H1 (cell line): ENCODE measurements at regions not wholly inside any gene's neighbourhood (a gene's known extent, or its start where the extent isn't known, plus 50 kb on each side); places are given as distances from the start of the nearest gene placed in this dataset.

Source experiments
- CTCF ChIA-PET: fragments of 300-600 bp; sonication (Branson Sonifier 250); formaldehyde crosslinking; loops from one replicate; lab custom pipeline; 2021; ENCODE audit not compliant: partially characterized antibody; lab: Charles Lee
- POLR2A ChIA-PET: fragments of 300-600 bp; sonication (Branson Sonifier 250); formaldehyde crosslinking; loops from one replicate; lab custom pipeline; 2021; ENCODE audit warnings: inconsistent platforms; ENCODE audit not compliant: partially characterized antibody; lab: Charles Lee
- DNase-seq, 2 experiments: peaks; one replicate each; pipeline versions ENCODE4 v3.0.0 to v3.0.0-alpha.2; 2010 to 2022; ENCODE audit warnings: low spot score in 2 of 2, low read depth in 1 of 2, mixed read lengths in 1 of 2
- FAIRE-seq: peaks from 2 replicates; lab custom pipeline; 2011; peaks lifted over from hg19 to GRCh38; lab: Jason Lieb, UNC
- H2AFZ ChIP-seq: 2 replicates; pipeline ENCODE4 v1.8.1; 2012; ENCODE audit warnings: low read length, inconsistent platforms
- H2AK5ac ChIP-seq: 2 replicates; pipeline ENCODE4 v1.6.1; 2013; ENCODE audit warnings: low read depth, low read length
- H2BK120ac ChIP-seq: replicated peaks from 2 replicates; pipeline ENCODE3; 2013; ENCODE audit warnings: low read depth, low read length, inconsistent platforms
- H2BK12ac ChIP-seq: 2 replicates; pipeline ENCODE4 v1.6.1; 2013; ENCODE audit warnings: low read depth, low read length
- H2BK15ac ChIP-seq: 2 replicates; pipeline ENCODE4 v1.6.1; 2013; ENCODE audit warnings: low read length
- H2BK20ac ChIP-seq: 2 replicates; pipeline ENCODE4 v1.6.1; 2013; ENCODE audit warnings: low read length
- H2BK5ac ChIP-seq: 2 replicates; pipeline ENCODE4 v1.6.1; 2013; ENCODE audit warnings: low read depth, low read length
- H3K14ac ChIP-seq: 2 replicates; pipeline ENCODE4 v1.6.1; 2013; ENCODE audit warnings: inconsistent platforms; ENCODE audit not compliant: insufficient read length
- H3K18ac ChIP-seq: 2 replicates; pipeline ENCODE4 v1.6.1; 2013; ENCODE audit warnings: low read length; ENCODE audit errors: extremely low read depth
- H3K23ac ChIP-seq: 2 replicates; pipeline ENCODE4 v1.6.1; 2013; ENCODE audit warnings: inconsistent platforms; ENCODE audit not compliant: insufficient read length
- H3K23me2 ChIP-seq: 2 replicates; pipeline ENCODE4 v1.6.1; 2013; ENCODE audit warnings: low read depth, low read length
- H3K27ac ChIP-seq: 2 replicates; pipeline ENCODE4 v1.6.1; 2011; ENCODE audit warnings: low read depth, low read length, inconsistent platforms
- H3K27me3 ChIP-seq, 4 experiments: replicated peaks in 1 of 4; 1 replicate in 1 of 4; 2 replicates in 3 of 4; pipeline versions ENCODE4 v1.6.1 to v1.8.1; 2011 to 2013; ENCODE audit warnings: low read length in 3 of 4, mild to moderate bottlenecking in 3 of 4, inconsistent platforms in 2 of 4, mixed read lengths in 2 of 4, moderate library complexity in 1 of 4; ENCODE audit not compliant: control insufficient read depth in 3 of 4, insufficient read depth in 3 of 4; ENCODE audit errors: extremely low read depth in 1 of 4
- H3K36me3 ChIP-seq, 4 experiments: 2 replicates each; pipeline versions ENCODE4 v1.6.1 to v1.8.1; 2011 to 2013; ENCODE audit warnings: mild to moderate bottlenecking in 4 of 4, low read length in 3 of 4, moderate library complexity in 2 of 4, control low read depth in 1 of 4, inconsistent platforms in 1 of 4; ENCODE audit not compliant: insufficient read depth in 4 of 4, control insufficient read depth in 2 of 4
- H3K4ac ChIP-seq: replicated peaks from 2 replicates; pipeline ENCODE3; 2013; ENCODE audit warnings: low read length, low read depth, mixed read lengths, inconsistent platforms; ENCODE audit not compliant: insufficient read length
- H3K4me1 ChIP-seq, 4 experiments: replicated peaks in 1 of 4; 1 replicate in 1 of 4; 2 replicates in 3 of 4; pipeline versions ENCODE4 v1.6.1 to v1.8.1; 2011 to 2013; ENCODE audit warnings: low read length in 3 of 4, inconsistent platforms in 2 of 4, mixed read lengths in 1 of 4; ENCODE audit not compliant: insufficient read depth in 4 of 4, control insufficient read depth in 3 of 4
- H3K4me2 ChIP-seq, 2 experiments: 2 replicates each; pipeline versions ENCODE4 v1.6.1 to v1.8.1; 2011 to 2013; ENCODE audit warnings: low read depth in 2 of 2, low read length in 2 of 2, control low read depth in 1 of 2, inconsistent platforms in 1 of 2, mild to moderate bottlenecking in 1 of 2; ENCODE audit not compliant: insufficient read depth in 1 of 2
- H3K4me3 ChIP-seq, 4 experiments: fragments of 200-600, 300-600 bp in 1 of 4; sonication (generic), shearing (Covaris generic), sonication (Bioruptor Twin) in 1 of 4; 2 replicates each; pipeline versions ENCODE4 v1.5.1 to v1.8.1; 2011 to 2016; ENCODE audit warnings: low read length in 4 of 4, low read depth in 3 of 4, control low read depth in 2 of 4, inconsistent platforms in 2 of 4, mild to moderate bottlenecking in 2 of 4, mixed read lengths in 1 of 4, moderate library complexity in 1 of 4; ENCODE audit not compliant: insufficient read depth in 2 of 4; ENCODE audit errors: extremely low read depth in 1 of 4
- H3K56ac ChIP-seq: replicated peaks from 2 replicates; pipeline ENCODE3; 2013; ENCODE audit warnings: low read depth, mild to moderate bottlenecking, mixed read lengths, low read length, inconsistent platforms; ENCODE audit not compliant: insufficient read length
- H3K79me1 ChIP-seq: 2 replicates; pipeline ENCODE4 v1.6.1; 2013; ENCODE audit warnings: low read depth, low read length, control low read depth
- H3K79me2 ChIP-seq, 2 experiments: 2 replicates each; pipeline versions ENCODE4 v1.6.1 to v1.8.1; 2012 to 2013; ENCODE audit warnings: low read length in 2 of 2, mild to moderate bottlenecking in 2 of 2, inconsistent platforms in 1 of 2; ENCODE audit not compliant: insufficient read depth in 2 of 2, control insufficient read depth in 1 of 2
- H3K9ac ChIP-seq, 4 experiments: replicated peaks in 1 of 4; 1 replicate in 1 of 4; 2 replicates in 3 of 4; pipeline versions ENCODE4 v1.6.1 to v1.8.1; 2011 to 2013; ENCODE audit warnings: low read depth in 3 of 4, low read length in 3 of 4, control low read depth in 2 of 4, mild to moderate bottlenecking in 2 of 4, moderate library complexity in 2 of 4, inconsistent platforms in 1 of 4; ENCODE audit errors: extremely low read depth in 1 of 4
- H3K9me3 ChIP-seq, 2 experiments: 2 replicates each; pipeline versions ENCODE4 v1.6.1 to v1.8.1; 2012 to 2013; ENCODE audit warnings: mild to moderate bottlenecking in 2 of 2, moderate library complexity in 2 of 2, control low read depth in 1 of 2, inconsistent platforms in 1 of 2, low read depth in 1 of 2, low read length in 1 of 2, mixed read lengths in 1 of 2; ENCODE audit not compliant: insufficient read depth in 2 of 2
- H4K20me1 ChIP-seq, 2 experiments: replicated peaks in 1 of 2; 2 replicates each; pipeline versions ENCODE3 to v1.8.1; 2011 to 2013; ENCODE audit warnings: inconsistent platforms in 2 of 2, low read length in 2 of 2, mild to moderate bottlenecking in 1 of 2; ENCODE audit not compliant: insufficient read depth in 2 of 2, control insufficient read depth in 1 of 2
- H4K5ac ChIP-seq: 2 replicates; pipeline ENCODE4 v1.6.1; 2013; ENCODE audit warnings: low read length, low read depth, mixed read lengths, inconsistent platforms; ENCODE audit not compliant: insufficient read length
- H4K8ac ChIP-seq: 2 replicates; pipeline ENCODE4 v1.8.0; 2013; ENCODE audit warnings: mild to moderate bottlenecking, moderate library complexity, low read length, inconsistent platforms; ENCODE audit not compliant: insufficient read depth; ENCODE audit errors: extremely low read depth
- H4K91ac ChIP-seq: replicated peaks from 2 replicates; pipeline ENCODE3; 2013; ENCODE audit warnings: low read length, mixed read lengths, inconsistent platforms; ENCODE audit not compliant: insufficient read length
- CEBPB ChIP-seq: IDR thresholded peaks from 2 replicates; pipeline ENCODE4 v1.6.1; 2012; ENCODE audit warnings: low read depth, low read length
- EZH2 ChIP-seq: fragments of 200-600 bp; sonication (generic); IDR thresholded peaks from 2 replicates; pipeline ENCODE4 v1.7.1; 2012; ENCODE audit warnings: low read depth, mild to moderate bottlenecking, moderate library complexity, low read length, inconsistent platforms; ENCODE audit not compliant: severe bottlenecking
- JUND ChIP-seq: IDR thresholded peaks from 2 replicates; pipeline ENCODE4 v1.6.1; 2011; ENCODE audit warnings: mild to moderate bottlenecking, improper control_type of control experiment, low read length
- MAFK ChIP-seq: IDR thresholded peaks from 2 replicates; pipeline ENCODE4 v1.6.1; 2012; ENCODE audit warnings: low read depth, mild to moderate bottlenecking, improper control_type of control experiment, low read length
- RFX5 ChIP-seq: IDR thresholded peaks from 2 replicates; pipeline ENCODE4 v1.6.1; 2011; ENCODE audit warnings: low read depth, low read length, improper control_type of control experiment, borderline replicate concordance
- RXRA ChIP-seq: IDR thresholded peaks from 2 replicates; pipeline ENCODE4 v1.6.1; 2011; ENCODE audit warnings: low read depth, mild to moderate bottlenecking, low read length, moderate library complexity; ENCODE audit not compliant: insufficient read depth
- SIN3A ChIP-seq, 2 experiments: IDR thresholded peaks in 1 of 2; conservative IDR thresholded peaks in 1 of 2; 2 replicates each; pipeline ENCODE4 v1.6.1; 2011 to 2012; ENCODE audit warnings: low read length in 2 of 2, improper control_type of control experiment in 1 of 2, low read depth in 1 of 2, mild to moderate bottlenecking in 1 of 2
- SUZ12 ChIP-seq: fragments of 200-600 bp; sonication (generic); IDR thresholded peaks from 2 replicates; pipeline ENCODE4 v1.6.1; 2012; ENCODE audit warnings: mild to moderate bottlenecking, inconsistent platforms, low read length, moderate library complexity, mixed read lengths
- ZNF274 ChIP-seq: IDR thresholded peaks from 2 replicates; pipeline ENCODE4 v1.7.0; 2012; ENCODE audit warnings: low read length, borderline replicate concordance; ENCODE audit errors: extremely low read depth
- WGBS, 2 experiments: shearing (Covaris generic) in 1 of 2; methylation state at CpG; one replicate each; pipeline versions ENCODE4 v1.1.6 to v1.1.7; 2013 to 2015; ENCODE audit warnings: low lambda C conversion rate in 2 of 2, mixed read lengths in 2 of 2, inconsistent platforms in 1 of 2, low coverage in 1 of 2, missing lambda C conversion rate in 1 of 2; ENCODE audit not compliant: insufficient replicate concordance in 2 of 2, insufficient coverage in 1 of 2, insufficient read length in 1 of 2; ENCODE audit errors: extremely low coverage in 1 of 2, missing lambda C conversion rate in 1 of 2; 5-methylcytosine and 5-hydroxymethylcytosine counted together
- TF ChIP-seq, protein P1 (sequence below), 3 experiments: IDR thresholded peaks; 1 replicate in 2 of 3; 2 replicates in 1 of 3; pipeline versions ENCODE4 v1.5.1 to v1.6.1; 2011; ENCODE audit warnings: low read length in 3 of 3, mild to moderate bottlenecking in 3 of 3, inconsistent platforms in 2 of 3, low read depth in 1 of 3, moderate library complexity in 1 of 3; ENCODE audit not compliant: insufficient read depth in 1 of 3; ENCODE audit errors: control extremely low read depth in 1 of 3
- TF ChIP-seq, protein P2 (sequence below): IDR thresholded peaks from 2 replicates; pipeline ENCODE4 v1.6.1; 2012; ENCODE audit warnings: inconsistent platforms

GRCh38 chr15:23910030-23910429, 222.9 kb upstream of the NDN start:
- Histone ChIP-seq H3K36me3 (no peaks in the 10 kb centered on the region), H2AK5ac (no peak overlapping the region), H3K4me2 (no peak overlapping the region), H2AFZ (no peak overlapping the region), H2BK15ac (no peak overlapping the region), H4K8ac (no peak overlapping the region), H3K79me2 (no peaks in the 10 kb centered on the region), H2BK12ac (no peak overlapping the region), H3K27ac (no peak overlapping the region), H3K23ac (no peak overlapping the region), H3K4me3 (no peak overlapping the region), H3K56ac (no peak overlapping the region), H3K14ac (no peak overlapping the region), H3K79me1 (no peaks in the 10 kb centered on the region), H2BK20ac (no peak overlapping the region), H4K20me1 (no peaks in the 10 kb centered on the region), H3K18ac (no peak overlapping the region), H4K5ac (no peak overlapping the region), H2BK5ac (no peak overlapping the region), H4K91ac (no peak overlapping the region), H3K4me1 (no peaks in the 10 kb centered on the region), H3K27me3 (no peaks in the 10 kb centered on the region), H3K9me3 (peaks cover 23 to 36% of the 10 kb centered on the region in 2 experiments; a peak in 3 of 4 replicates), H3K4ac (no peak overlapping the region), H3K9ac (no peak overlapping the region), H3K23me2 (no peaks in the 10 kb centered on the region), H2BK120ac (no peak overlapping the region)
- no peak for DNase-seq
- no peak for FAIRE-seq
- ChIA-PET CTCF (interaction anchor here (1.5 kb wide), 1 partner anchor 55 kb away, joined by 3 read pairs; no protein-coding TSS in a partner anchor), POLR2A (no interaction called here)
- 71% methylated on average over 2 of the region's 2 CpGs; no CpG with 5 or more reads in 1 of the 2 experiments for WGBS, 2 experiments
- TF ChIP-seq, protein P1, sequence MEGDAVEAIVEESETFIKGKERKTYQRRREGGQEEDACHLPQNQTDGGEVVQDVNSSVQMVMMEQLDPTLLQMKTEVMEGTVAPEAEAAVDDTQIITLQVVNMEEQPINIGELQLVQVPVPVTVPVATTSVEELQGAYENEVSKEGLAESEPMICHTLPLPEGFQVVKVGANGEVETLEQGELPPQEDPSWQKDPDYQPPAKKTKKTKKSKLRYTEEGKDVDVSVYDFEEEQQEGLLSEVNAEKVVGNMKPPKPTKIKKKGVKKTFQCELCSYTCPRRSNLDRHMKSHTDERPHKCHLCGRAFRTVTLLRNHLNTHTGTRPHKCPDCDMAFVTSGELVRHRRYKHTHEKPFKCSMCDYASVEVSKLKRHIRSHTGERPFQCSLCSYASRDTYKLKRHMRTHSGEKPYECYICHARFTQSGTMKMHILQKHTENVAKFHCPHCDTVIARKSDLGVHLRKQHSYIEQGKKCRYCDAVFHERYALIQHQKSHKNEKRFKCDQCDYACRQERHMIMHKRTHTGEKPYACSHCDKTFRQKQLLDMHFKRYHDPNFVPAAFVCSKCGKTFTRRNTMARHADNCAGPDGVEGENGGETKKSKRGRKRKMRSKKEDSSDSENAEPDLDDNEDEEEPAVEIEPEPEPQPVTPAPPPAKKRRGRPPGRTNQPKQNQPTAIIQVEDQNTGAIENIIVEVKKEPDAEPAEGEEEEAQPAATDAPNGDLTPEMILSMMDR (IDR thresholded peaks at IDR 0.05; ENCODE audit: control extremely low read depth in 1 of 3, insufficient read depth in 1 of 3, low read depth in 1 of 3, low read length in 3 of 3), result peak in 2 of 3 experiments; percentile 12 to 13; a peak in 2 of 4 replicates
- TF ChIP-seq, protein P2, sequence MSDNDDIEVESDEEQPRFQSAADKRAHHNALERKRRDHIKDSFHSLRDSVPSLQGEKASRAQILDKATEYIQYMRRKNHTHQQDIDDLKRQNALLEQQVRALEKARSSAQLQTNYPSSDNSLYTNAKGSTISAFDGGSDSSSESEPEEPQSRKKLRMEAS, result no peak
- TF ChIP-seq CEBPB (no peak), RXRA (no peak), ZNF274 (no peak), RFX5 (peak; percentile 33; the same call in 1 of the 2 replicates), EZH2 (no peak), JUND (no peak), SUZ12 (no peak), MAFK (no peak), SIN3A (conservative IDR thresholded peaks at IDR 0.05 in 1 of 2, IDR thresholded peaks at IDR 0.05 in 1 of 2; ENCODE audit: low read depth in 1 of 2, low read length in 2 of 2) (no peak)
